Aorta (tissue), 5 donors: ENCODE measurements at regions not wholly inside any gene's neighbourhood (a gene's known extent, or its start where the extent isn't known, plus 50 kb on each side); places are given as distances from the start of the nearest gene placed in this dataset.

Source experiments
- ATAC-seq: fragments of 200-7000 bp; cut with Tn5 transposase; one replicate; pipeline ENCODE4 v1.9.1; 2022; ENCODE audit warnings: moderate library complexity; ENCODE audit not compliant: low FRiP score
- DNase-seq, 2 donors: peaks; one replicate each; pipeline ENCODE4 v3.0.0-alpha.2; 2020
- H3K27ac ChIP-seq, 2 donors: one replicate each; pipeline ENCODE4 v1.5.1; 2013; ENCODE audit warnings: low read length in 2 of 2, mild to moderate bottlenecking in 2 of 2, moderate library complexity in 2 of 2, control low read depth in 1 of 2, inconsistent platforms in 1 of 2, low read depth in 1 of 2
- H3K27me3 ChIP-seq, 2 donors: one replicate each; pipeline ENCODE4 v1.6.1; 2013; ENCODE audit warnings: control low read depth in 1 of 2, low read length in 1 of 2, mild to moderate bottlenecking in 1 of 2, moderate library complexity in 1 of 2; ENCODE audit not compliant: insufficient read depth in 2 of 2, control insufficient read depth in 1 of 2
- H3K36me3 ChIP-seq, 2 donors: one replicate each; pipeline ENCODE4 v1.6.1; 2013; ENCODE audit warnings: control low read depth in 1 of 2, low read length in 1 of 2, mild to moderate bottlenecking in 1 of 2; ENCODE audit not compliant: insufficient read depth in 2 of 2, control insufficient read depth in 1 of 2
- H3K4me1 ChIP-seq, 2 donors: one replicate each; pipeline ENCODE4 v1.6.1; 2013; ENCODE audit warnings: low read length in 2 of 2, control low read depth in 1 of 2, mild to moderate bottlenecking in 1 of 2, moderate library complexity in 1 of 2; ENCODE audit not compliant: insufficient read depth in 2 of 2, control insufficient read depth in 1 of 2
- H3K4me3 ChIP-seq, 2 donors: one replicate each; pipeline ENCODE4 v1.5.1; 2013; ENCODE audit warnings: low read length in 2 of 2, control low read depth in 1 of 2, mild to moderate bottlenecking in 1 of 2
- H3K9me3 ChIP-seq: one replicate; pipeline ENCODE4 v1.6.1; 2013; ENCODE audit warnings: mild to moderate bottlenecking, low read length; ENCODE audit not compliant: control insufficient read depth
- WGBS, 2 donors: extraction: QIAGEN DNeasy Blood & Tissue Kit; methylation state at CpG; one replicate each; pipeline ENCODE4 v1.1.7; 2013; 5-methylcytosine and 5-hydroxymethylcytosine counted together
- intact Hi-C, 2 donors: fragments of 100-400 bp; cut with DNase I; formaldehyde crosslinking; loops; one replicate each; pipeline versions ENCODE4 v1.14.2 to v1.15.0; 2022
- donor health status: healthy with polysubstance abuse.
- donor health status: Bipolar disorder and iron deficiency.
- donor health status: DM: no; HTN: no; CAD: no.
- donor health status: DM: no; HTN: no; CAD: no.
- donor health status: DM: yes; HTN: yes; CAD: no.

DNA sequence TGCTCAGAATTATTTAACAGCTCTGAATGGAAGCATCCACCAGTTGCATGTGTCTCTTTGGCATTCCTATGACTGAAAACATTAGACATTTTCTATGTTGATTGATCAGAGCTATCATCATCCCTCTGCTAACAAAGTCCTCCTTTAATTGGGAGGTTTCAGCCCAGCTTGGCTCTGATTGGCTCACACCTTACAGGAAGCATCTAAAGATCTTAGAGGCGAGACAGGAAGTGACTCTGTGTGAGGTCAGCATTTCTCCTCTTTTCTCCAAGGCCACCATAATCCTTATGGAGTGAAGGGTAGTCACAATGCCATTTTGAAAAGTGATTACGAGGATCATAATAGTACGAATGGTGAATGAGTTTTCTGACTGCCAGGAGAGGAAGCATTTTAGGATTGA is 260.8 kb downstream of the MIAT start:
- no peaks in the 10 kb centered on the region for H3K9me3 ChIP-seq
- H3K27me3 ChIP-seq, result no peaks in the 10 kb centered on the region
- no peak overlapping the region for H3K4me3 ChIP-seq
- 25 to 30% methylated on average over 3 of the region's 3 CpGs for WGBS, 2 donors
- peak overlapping the region; percentile 41 to 48 for H3K27ac ChIP-seq
- H3K4me1 ChIP-seq, result peaks cover 0 to 4% of the 10 kb centered on the region in 2 donors
- intact Hi-C loops, result no loop called here
- no peak for ATAC-seq
- no peak for DNase-seq
- no peaks in the 10 kb centered on the region for H3K36me3 ChIP-seq

DNA sequence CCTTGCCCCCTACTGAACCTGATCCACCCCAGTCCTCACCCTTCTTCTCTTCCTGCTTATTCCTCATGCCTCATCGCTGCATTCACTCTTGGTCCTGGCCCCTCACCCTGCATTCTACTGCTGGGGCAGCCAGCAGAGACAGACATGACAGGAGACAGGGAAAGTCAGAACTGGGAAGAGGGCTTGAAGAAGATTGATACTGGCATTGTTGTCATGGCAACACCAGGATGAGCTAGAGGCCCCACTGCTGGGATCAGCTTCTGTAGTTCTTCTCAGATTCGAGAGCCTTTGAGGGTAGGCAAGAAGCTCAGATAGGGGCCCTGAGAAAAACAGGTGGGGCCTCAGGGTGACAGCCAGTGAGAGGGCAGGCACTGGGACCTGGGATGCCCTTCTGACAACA is 264.3 kb downstream of the MIAT start:
- 83 to 84% methylated on average over 2 of the region's 2 CpGs for WGBS, 2 donors
- Histone ChIP-seq H3K4me1 (peaks cover 0 to 4% of the 10 kb centered on the region in 2 donors), H3K9me3 (no peaks in the 10 kb centered on the region), H3K36me3 (no peaks in the 10 kb centered on the region), H3K27me3 (no peaks in the 10 kb centered on the region), H3K4me3 (no peak overlapping the region), H3K27ac (no peak overlapping the region)
- intact Hi-C loops, result no loop called here
- ATAC-seq (no peak), DNase-seq (no peak)

DNA sequence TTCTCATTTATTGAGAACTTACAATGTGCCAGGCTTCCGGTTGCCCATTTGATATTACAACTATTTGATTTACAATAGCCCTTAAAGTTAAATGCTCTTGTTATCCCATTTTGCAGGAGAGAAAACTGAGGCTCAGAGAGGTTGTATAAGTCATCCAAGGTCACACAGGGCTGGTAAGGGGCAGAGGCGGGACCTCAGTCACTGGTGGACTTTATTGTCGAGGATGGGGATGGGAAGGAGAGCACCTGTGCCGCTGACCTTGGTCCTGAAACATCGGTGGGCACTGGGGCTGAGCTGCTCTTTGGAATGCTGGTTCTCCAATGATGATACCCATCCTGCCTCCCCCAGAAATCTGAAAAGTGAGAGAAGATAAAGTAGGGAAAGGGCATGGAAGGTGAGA is 265.4 kb downstream of the MIAT start:
- H3K4me1 ChIP-seq, result peaks cover 0 to 6% of the 10 kb centered on the region in 2 donors
- H3K4me3 ChIP-seq, result no peak overlapping the region
- intact Hi-C loops, result no loop called here
- H3K27ac ChIP-seq, result no peak overlapping the region
- no peak for ATAC-seq
- no peaks in the 10 kb centered on the region for H3K9me3 ChIP-seq
- no peak for DNase-seq
- no peaks in the 10 kb centered on the region for H3K36me3 ChIP-seq
- no peaks in the 10 kb centered on the region for H3K27me3 ChIP-seq
- 29 to 36% methylated on average over 5 of the region's 5 CpGs for WGBS, 2 donors

DNA sequence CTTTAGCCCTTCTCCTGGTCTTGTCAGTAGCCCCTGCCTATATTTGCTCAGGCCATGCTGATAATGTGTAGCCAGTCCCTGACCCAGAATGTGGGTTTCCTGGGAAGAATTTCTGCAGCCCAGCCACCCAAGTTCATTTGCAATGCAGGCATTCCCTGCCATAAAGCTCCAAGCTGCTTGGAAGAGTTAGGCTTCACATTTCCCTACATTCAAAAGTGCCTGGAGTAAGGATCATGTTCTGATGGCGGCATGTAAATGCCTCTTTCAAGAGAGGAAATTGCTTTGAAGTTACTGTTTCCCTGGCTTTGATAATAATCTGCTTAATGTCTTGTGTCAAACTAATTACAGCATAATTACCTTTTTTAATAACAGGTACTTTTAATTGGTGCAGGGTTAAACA is 266.1 kb downstream of the MIAT start:
- WGBS, 2 donors, result 91 to 100% methylated on average over 1 of the region's 1 CpG
- H3K27ac ChIP-seq, result no peak overlapping the region
- H3K27me3 ChIP-seq, result no peaks in the 10 kb centered on the region
- ATAC-seq, result no peak
- H3K36me3 ChIP-seq, result no peaks in the 10 kb centered on the region
- H3K4me3 ChIP-seq, result no peak overlapping the region
- intact Hi-C loops, result no loop called here
- peaks cover 0 to 7% of the 10 kb centered on the region in 2 donors for H3K4me1 ChIP-seq
- DNase-seq, result no peak
- no peaks in the 10 kb centered on the region for H3K9me3 ChIP-seq

DNA sequence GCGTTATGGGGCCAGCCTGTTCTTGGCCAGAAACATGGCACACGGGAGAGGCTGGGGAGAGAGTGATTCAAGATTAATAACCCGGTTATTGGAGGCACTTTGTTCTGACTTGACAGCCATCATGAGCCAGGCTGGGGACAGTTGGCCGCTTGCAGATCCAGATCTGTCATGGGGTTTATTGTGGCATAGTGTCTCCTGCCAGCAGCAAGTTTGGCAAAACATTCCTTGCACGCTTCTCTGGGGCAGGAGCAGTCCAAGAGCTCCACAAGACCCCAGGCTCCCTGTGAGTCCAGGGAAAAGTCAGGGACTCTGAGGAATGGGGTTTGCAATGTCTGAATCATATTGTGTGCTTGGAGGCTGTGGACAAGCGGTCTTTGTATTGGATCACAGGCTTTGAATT is 270.4 kb downstream of the MIAT start:
- intact Hi-C loops, result no loop called here
- H3K36me3 ChIP-seq, result no peaks in the 10 kb centered on the region
- no peaks in the 10 kb centered on the region for H3K27me3 ChIP-seq
- ATAC-seq (no peak), DNase-seq (no peak)
- no peaks in the 10 kb centered on the region for H3K9me3 ChIP-seq
- 4 to 14% methylated on average over 6 of the region's 6 CpGs for WGBS, 2 donors
- peaks cover 0 to 4% of the 10 kb centered on the region in 2 donors for H3K4me1 ChIP-seq
- no peak overlapping the region for H3K4me3 ChIP-seq
- peak overlapping the region; percentile 12 to 19 for H3K27ac ChIP-seq

DNA sequence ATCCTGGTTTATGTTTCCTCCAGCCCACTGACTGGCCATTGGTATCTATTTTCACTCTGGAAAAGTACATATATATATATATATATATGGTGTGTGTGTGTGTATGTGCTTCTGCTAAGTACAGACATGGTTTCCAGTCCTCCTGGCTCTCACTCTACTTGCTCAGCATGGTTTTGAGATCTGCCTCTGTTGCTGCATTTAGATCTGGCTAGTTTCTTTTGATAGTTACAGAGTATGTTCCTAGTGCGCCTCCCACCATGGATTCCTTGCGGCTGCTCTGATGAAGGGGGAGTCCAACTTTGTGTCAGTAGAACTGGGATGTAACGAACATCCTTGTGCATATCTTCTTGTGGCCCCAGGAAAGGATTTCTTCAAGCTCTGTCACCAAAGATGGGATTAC is 274.1 kb downstream of the MIAT start:
- no peaks in the 10 kb centered on the region for H3K36me3 ChIP-seq
- no peak for ATAC-seq

DNA sequence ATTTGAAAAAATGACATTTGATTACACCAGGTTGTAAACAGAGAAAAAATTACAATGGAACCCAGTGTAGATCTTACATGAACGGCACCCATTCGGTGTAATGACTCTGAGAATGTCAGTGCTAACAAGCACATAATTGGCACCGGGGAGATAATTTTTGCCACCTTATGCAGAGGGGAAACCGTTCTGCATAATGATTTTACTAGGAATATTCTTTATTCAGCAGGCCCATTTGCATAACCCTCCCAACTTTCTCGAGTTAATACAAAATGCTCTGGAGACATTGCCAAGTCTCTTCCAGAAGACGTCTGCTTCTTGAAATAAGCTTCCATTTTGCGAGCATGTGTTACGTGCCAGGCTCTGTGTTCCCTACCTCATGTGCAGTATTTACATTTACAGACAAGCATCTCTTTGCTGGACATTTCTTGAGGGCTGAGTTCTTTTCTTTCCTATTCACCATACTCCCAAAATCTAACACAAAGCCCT is 275.8 kb downstream of the MIAT start:
- intact Hi-C loops, result no loop called here
- ATAC-seq, result no peak

More for the DNA sequence above, 274.1 kb downstream of the MIAT start:
- WGBS, 2 donors, result 97% methylated on average over 3 of the region's 3 CpGs
- Histone ChIP-seq H3K27me3 (no peaks in the 10 kb centered on the region), H3K4me3 (no peak overlapping the region), H3K27ac (no peak overlapping the region), H3K4me1 (peaks cover 0 to 4% of the 10 kb centered on the region in 2 donors), H3K9me3 (no peaks in the 10 kb centered on the region)
- intact Hi-C loops, result no loop called here
- no peak for DNase-seq

DNA sequence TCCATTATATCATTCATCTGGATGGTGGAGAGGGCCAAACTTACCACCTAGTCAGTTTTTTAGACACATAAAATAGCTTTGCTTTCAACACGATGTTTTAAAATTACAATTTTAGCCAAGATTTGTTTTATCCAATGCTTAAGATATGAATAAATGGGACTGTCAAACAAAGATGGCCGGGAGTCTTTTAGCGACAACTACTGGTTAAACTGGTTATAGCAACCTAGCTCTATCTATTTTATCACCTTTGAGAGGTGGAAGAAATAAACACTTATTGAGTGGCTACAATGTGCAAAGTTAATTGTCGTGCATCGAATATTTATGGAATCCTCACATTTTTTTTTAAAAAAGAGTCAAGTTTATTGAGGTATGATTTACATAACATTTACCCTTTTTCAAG is 279.8 kb downstream of the MIAT start:
- Histone ChIP-seq H3K4me3 (no peak overlapping the region), H3K27me3 (no peaks in the 10 kb centered on the region), H3K9me3 (no peaks in the 10 kb centered on the region), H3K4me1 (no peaks in the 10 kb centered on the region), H3K36me3 (no peaks in the 10 kb centered on the region), H3K27ac (no peak overlapping the region)
- DNase-seq, result no peak
- intact Hi-C loops, result no loop called here
- ATAC-seq, result no peak
- 71 to 78% methylated on average over 5 of the region's 5 CpGs for WGBS, 2 donors

More for the DNA sequence above, 275.8 kb downstream of the MIAT start:
- no peaks in the 10 kb centered on the region for H3K27me3 ChIP-seq
- no peak overlapping the region for H3K27ac ChIP-seq
- WGBS, 2 donors, result 94 to 95% methylated on average over 8 of the region's 8 CpGs
- no peaks in the 10 kb centered on the region for H3K36me3 ChIP-seq
- no peak for DNase-seq
- H3K9me3 ChIP-seq, result no peaks in the 10 kb centered on the region
- H3K4me3 ChIP-seq, result no peak overlapping the region
- no peaks in the 10 kb centered on the region for H3K4me1 ChIP-seq

DNA sequence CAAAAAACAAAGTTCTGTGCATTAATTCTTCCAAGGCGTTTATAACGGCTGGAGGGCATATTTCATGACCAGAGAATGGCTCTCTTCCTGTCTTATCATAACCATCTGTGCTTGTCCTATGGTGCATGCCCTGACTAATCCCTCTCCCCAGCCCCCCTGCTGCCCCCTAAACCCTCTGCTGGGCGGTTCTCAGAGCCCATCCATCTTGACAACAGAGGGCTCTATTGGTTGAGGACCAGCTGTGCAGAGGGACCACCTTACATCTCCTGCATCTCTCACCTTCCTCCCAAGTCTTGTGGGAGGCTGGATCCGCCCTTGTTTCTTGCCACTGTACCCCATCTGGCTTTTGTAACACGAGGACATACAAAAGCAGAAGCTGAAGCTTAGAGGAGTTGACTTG is 282.1 kb downstream of the MIAT start:
- Histone ChIP-seq H3K27ac (no peak overlapping the region), H3K27me3 (no peaks in the 10 kb centered on the region), H3K36me3 (no peaks in the 10 kb centered on the region), H3K9me3 (no peaks in the 10 kb centered on the region), H3K4me1 (no peaks in the 10 kb centered on the region), H3K4me3 (no peak overlapping the region)
- 82 to 89% methylated on average over 5 of the region's 5 CpGs for WGBS, 2 donors
- no peak for DNase-seq
- ATAC-seq, result no peak
- intact Hi-C loops, result no loop called here
